GM23338 (cell line): ENCODE measurements at regions not wholly inside any gene's neighbourhood (a gene's known extent, or its start where the extent isn't known, plus 50 kb on each side); places are given as distances from the start of the nearest gene placed in this dataset.

Source experiments
- ATAC-seq: fragments of 200-7000 bp; cut with Tn5 transposase; 3 replicates; pipeline ENCODE4 v1.9.1; 2020
- DNase-seq: peaks from one replicate; pipeline ENCODE4 v3.0.0-alpha.2; 2015; ENCODE audit warnings: low spot score
- H2AFZ ChIP-seq: fragments of 200-600 bp; sonication (generic); 2 replicates; pipeline ENCODE4 v1.8.0; 2016; ENCODE audit warnings: antibody characterized with exemption, mild to moderate bottlenecking, moderate library complexity
- H3F3A ChIP-seq: fragments of 200-600 bp; sonication (generic); replicated peaks from 2 replicates; pipeline ENCODE4 v1.8.0; 2017; ENCODE audit warnings: antibody characterized with exemption, mixed run types, low read depth
- H3K27ac ChIP-seq: fragments of 200-600 bp; sonication (generic); 2 replicates; pipeline ENCODE4 v1.6.1; 2016; ENCODE audit warnings: low read depth
- H3K27me3 ChIP-seq: fragments of 200-600 bp; sonication (generic); 2 replicates; pipeline ENCODE4 v1.8.0; 2016; ENCODE audit warnings: mild to moderate bottlenecking, mixed run types, moderate library complexity; ENCODE audit not compliant: insufficient read depth
- H3K36me3 ChIP-seq: fragments of 200-600 bp; sonication (generic); 2 replicates; pipeline ENCODE4 v1.8.0; 2016; ENCODE audit warnings: mild to moderate bottlenecking; ENCODE audit not compliant: insufficient read depth
- H3K4me1 ChIP-seq: fragments of 200-600 bp; sonication (generic); 2 replicates; pipeline ENCODE4 v1.8.0; 2016; ENCODE audit warnings: mild to moderate bottlenecking, moderate library complexity; ENCODE audit not compliant: insufficient read depth
- H3K4me2 ChIP-seq: fragments of 200-600 bp; sonication (generic); 2 replicates; pipeline ENCODE4 v1.7.1; 2017; ENCODE audit warnings: mixed run types
- H3K4me3 ChIP-seq: fragments of 200-600 bp; sonication (generic); 2 replicates; pipeline ENCODE4 v1.6.1; 2016; ENCODE audit warnings: mixed run types
- H3K79me2 ChIP-seq: fragments of 200-600 bp; sonication (generic); replicated peaks from 2 replicates; pipeline ENCODE4 v1.8.0; 2017; ENCODE audit warnings: mild to moderate bottlenecking; ENCODE audit not compliant: insufficient read depth
- H3K9me2 ChIP-seq: fragments of 200-600 bp; sonication (generic); 2 replicates; pipeline ENCODE4 v1.8.0; 2017; ENCODE audit not compliant: insufficient read depth
- H4K20me1 ChIP-seq: fragments of 200-600 bp; sonication (generic); replicated peaks from 2 replicates; pipeline ENCODE4 v1.8.0; 2017; ENCODE audit warnings: mild to moderate bottlenecking; ENCODE audit not compliant: insufficient read depth
- H3K27ac Mint-ChIP-seq: 2 replicates; pipeline ENCODE4 v1.8.0; 2020; ENCODE audit warnings: inconsistent platforms, mild to moderate bottlenecking, moderate library complexity, mixed read lengths
- H3K27me3 Mint-ChIP-seq: 3 replicates; pipeline ENCODE4 v1.8.0; 2022; ENCODE audit warnings: low read depth, mild to moderate bottlenecking, moderate library complexity, mixed read lengths, inconsistent platforms; ENCODE audit not compliant: insufficient read depth, poor library complexity
- H3K36me3 Mint-ChIP-seq: 3 replicates; pipeline ENCODE4 v1.8.0; 2021; ENCODE audit warnings: low read depth, mild to moderate bottlenecking, inconsistent platforms, moderate library complexity, mixed read lengths
- H3K4me1 Mint-ChIP-seq: 3 replicates; pipeline ENCODE4 v1.8.0; 2020; ENCODE audit warnings: mild to moderate bottlenecking, inconsistent platforms, mixed read lengths
- H3K4me3 Mint-ChIP-seq: 3 replicates; pipeline ENCODE4 v1.8.0; 2021; ENCODE audit warnings: moderate library complexity, mild to moderate bottlenecking, inconsistent platforms, mixed read lengths
- H3K9me3 Mint-ChIP-seq: 3 replicates; pipeline ENCODE4 v1.8.0; 2020; ENCODE audit warnings: moderate library complexity, mild to moderate bottlenecking, inconsistent platforms, mixed read lengths
- ETS1 ChIP-seq: IDR thresholded peaks from 2 replicates; pipeline ENCODE4 v1.6.1; 2016; ENCODE audit warnings: antibody characterized with exemption
- EZH2 ChIP-seq: fragments of 200-600 bp; sonication (generic); IDR thresholded peaks from one replicate; pipeline ENCODE4 v1.8.0; 2017; ENCODE audit warnings: antibody characterized with exemption, mild to moderate bottlenecking, low read depth; ENCODE audit not compliant: unreplicated experiment
- EZH2phosphoT487 ChIP-seq: fragments of 200-600 bp; sonication (generic); IDR thresholded peaks from one replicate; pipeline ENCODE4 v1.8.1; 2018; ENCODE audit warnings: antibody characterized with exemption; ENCODE audit not compliant: unreplicated experiment
- NANOG ChIP-seq: IDR thresholded peaks from 2 replicates; pipeline ENCODE4 v1.6.1; 2016; ENCODE audit warnings: antibody characterized with exemption, borderline replicate concordance
- POLR2AphosphoS5 ChIP-seq: IDR thresholded peaks from 2 replicates; pipeline ENCODE4 v1.6.1; 2016; ENCODE audit warnings: antibody characterized with exemption, low read depth
- STAT1 ChIP-seq: IDR thresholded peaks from one replicate; pipeline ENCODE4 v1.6.1; 2016; ENCODE audit warnings: antibody characterized with exemption; ENCODE audit not compliant: unreplicated experiment
- ZNF114 ChIP-seq: fragments of 250-450 bp; sonication (Bioruptor Pico); IDR thresholded peaks from 2 replicates; pipeline ENCODE4 v1.5.0; 2020; ENCODE audit warnings: mild to moderate bottlenecking, moderate library complexity
- ZNF331 ChIP-seq: fragments of 250-450 bp; sonication (Bioruptor Pico); IDR thresholded peaks from 2 replicates; pipeline ENCODE4 v1.5.0; 2020; ENCODE audit warnings: low read depth, mild to moderate bottlenecking, moderate library complexity
- ZNF462 ChIP-seq: fragments of 250-450 bp; sonication (Bioruptor Pico); IDR thresholded peaks from 2 replicates; pipeline ENCODE4 v1.5.0; 2020; ENCODE audit warnings: mild to moderate bottlenecking, moderate library complexity

- TF ChIP-seq ZNF462 (CRISPR knock-in tag) (no peak), EZH2 (no peak)
These were observed 167.4 kb upstream of the PCSK2 start (continued) for GRCh38 chr20:17059465-17059864.

- Histone ChIP-seq H3F3A (no peaks in the 10 kb centered on the region), H3K27ac (no peak overlapping the region), H3K4me1 (no peaks in the 10 kb centered on the region), H3K36me3 (no peaks in the 10 kb centered on the region), H3K4me3 (no peak overlapping the region), H3K4me2 (no peak overlapping the region), H3K79me2 (no peaks in the 10 kb centered on the region), H3K9me2 (0 out of 2 replicates have a peak, but pooled peaks cover 3% of the 10 kb centered on the region), H2AFZ (no peak overlapping the region), H4K20me1 (no peaks in the 10 kb centered on the region), H3K27me3 (no peaks in the 10 kb centered on the region)
- H3K4me1 Mint-ChIP-seq: no peaks in the 10 kb centered on the region
- H3K4me3 Mint-ChIP-seq: no peak overlapping the region
- H3K27ac Mint-ChIP-seq: no peak overlapping the region
- no peaks in the 10 kb centered on the region for H3K27me3 Mint-ChIP-seq
- no peaks in the 10 kb centered on the region for H3K36me3 Mint-ChIP-seq
- ATAC-seq: peak; percentile 29; the same call in 1 of the 3 replicates
- H3K9me3 Mint-ChIP-seq: peaks cover 5% of the 10 kb centered on the region; the same call in 2 of the 3 replicates
- DNase-seq: no peak
- TF ChIP-seq ZNF114 (CRISPR knock-in tag) (no peak), EZH2phosphoT487 (no peak), EZH2 (no peak), ZNF462 (CRISPR knock-in tag) (no peak), POLR2AphosphoS5 (no peak), NANOG (no peak), ZNF331 (CRISPR knock-in tag) (no peak), STAT1 (no peak), ETS1 (no peak)
These were observed 165.1 kb upstream of the PCSK2 start for GRCh38 chr20:17061715-17062114.
